B cell (primary cell): ENCODE measurements at regions not wholly inside any gene's neighbourhood (a gene's known extent, or its start where the extent isn't known, plus 50 kb on each side); places are given as distances from the start of the nearest gene placed in this dataset.
"Not testable (repeated sequence)": the region's sequence is repeated elsewhere in the genome, so short reads cannot be mapped to it uniquely, and the experiment has no call there.

Source experiments
- EZH2 ChIP-seq: IDR thresholded peaks from 2 replicates; pipeline ENCODE4 v1.6.1; 2012; ENCODE audit warnings: borderline replicate concordance, low read depth, mild to moderate bottlenecking, moderate library complexity, low read length; ENCODE audit not compliant: insufficient read depth, poor library complexity, severe bottlenecking
- TF ChIP-seq, protein P1 (sequence below): fragments of 200-600 bp; IDR thresholded peaks from one replicate; pipeline ENCODE4 v1.8.0; 2022; ENCODE audit warnings: antibody characterized with exemption, mild to moderate bottlenecking

DNA sequence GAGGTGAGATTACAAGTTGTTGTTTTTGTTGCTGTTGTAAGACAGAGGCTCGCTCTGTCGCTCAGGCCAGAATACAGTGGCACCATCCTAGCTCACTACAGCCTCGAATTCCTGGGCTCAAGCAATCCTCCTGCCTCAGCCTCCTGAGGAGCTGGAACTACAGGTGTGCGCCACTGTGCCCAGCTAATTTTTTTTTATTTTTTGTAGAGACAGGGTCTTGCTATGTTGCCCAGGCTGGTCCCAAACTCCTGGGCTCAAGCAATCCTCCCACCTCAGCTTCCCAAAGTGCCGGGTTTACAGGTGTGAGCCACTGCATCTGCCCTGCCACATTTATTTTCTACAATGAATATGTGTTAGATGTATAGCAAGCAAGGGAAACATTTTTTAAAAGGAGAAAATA lies 76.9 kb upstream of the LSM14A start:
- TF ChIP-seq, protein P1, sequence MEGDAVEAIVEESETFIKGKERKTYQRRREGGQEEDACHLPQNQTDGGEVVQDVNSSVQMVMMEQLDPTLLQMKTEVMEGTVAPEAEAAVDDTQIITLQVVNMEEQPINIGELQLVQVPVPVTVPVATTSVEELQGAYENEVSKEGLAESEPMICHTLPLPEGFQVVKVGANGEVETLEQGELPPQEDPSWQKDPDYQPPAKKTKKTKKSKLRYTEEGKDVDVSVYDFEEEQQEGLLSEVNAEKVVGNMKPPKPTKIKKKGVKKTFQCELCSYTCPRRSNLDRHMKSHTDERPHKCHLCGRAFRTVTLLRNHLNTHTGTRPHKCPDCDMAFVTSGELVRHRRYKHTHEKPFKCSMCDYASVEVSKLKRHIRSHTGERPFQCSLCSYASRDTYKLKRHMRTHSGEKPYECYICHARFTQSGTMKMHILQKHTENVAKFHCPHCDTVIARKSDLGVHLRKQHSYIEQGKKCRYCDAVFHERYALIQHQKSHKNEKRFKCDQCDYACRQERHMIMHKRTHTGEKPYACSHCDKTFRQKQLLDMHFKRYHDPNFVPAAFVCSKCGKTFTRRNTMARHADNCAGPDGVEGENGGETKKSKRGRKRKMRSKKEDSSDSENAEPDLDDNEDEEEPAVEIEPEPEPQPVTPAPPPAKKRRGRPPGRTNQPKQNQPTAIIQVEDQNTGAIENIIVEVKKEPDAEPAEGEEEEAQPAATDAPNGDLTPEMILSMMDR = not testable (repeated sequence)
- not testable (repeated sequence) for TF ChIP-seq EZH2
